IMR-90 (cell line): ENCODE measurements at regions not wholly inside any gene's neighbourhood (a gene's known extent, or its start where the extent isn't known, plus 50 kb on each side); places are given as distances from the start of the nearest gene placed in this dataset.

Source experiments
- BHLHE40 ChIP-seq: fragments of 150-350 bp; IDR thresholded peaks from 2 replicates; pipeline ENCODE4 v1.6.1; 2016; ENCODE audit warnings: mild to moderate bottlenecking, low read depth, low read length
- CEBPB ChIP-seq: IDR thresholded peaks from 2 replicates; pipeline ENCODE4 v1.6.1; 2012; ENCODE audit warnings: low read depth, low read length, improper control_type of control experiment
- FOS ChIP-seq: fragments of 150-350 bp; IDR thresholded peaks from 2 replicates; pipeline ENCODE4 v1.6.1; 2016; ENCODE audit warnings: low read depth, low read length
- POLR2A ChIP-seq: IDR thresholded peaks from 2 replicates; pipeline ENCODE4 v1.6.1; 2012; ENCODE audit warnings: mild to moderate bottlenecking, low read depth, low read length
- RAD21 ChIP-seq: IDR thresholded peaks from 2 replicates; pipeline ENCODE4 v1.6.1; 2012; ENCODE audit warnings: low read length, improper control_type of control experiment
- RCOR1 ChIP-seq: IDR thresholded peaks from 2 replicates; pipeline ENCODE4 v1.6.1; 2012; ENCODE audit warnings: mild to moderate bottlenecking, low read length, improper control_type of control experiment; ENCODE audit not compliant: insufficient replicate concordance
- RFX5 ChIP-seq: IDR thresholded peaks from 2 replicates; pipeline ENCODE4 v1.8.0; 2012; ENCODE audit warnings: low read depth, mild to moderate bottlenecking, low read length, moderate library complexity
- SMC3 ChIP-seq: fragments of 150-350 bp; IDR thresholded peaks from 2 replicates; pipeline ENCODE4 v1.6.1; 2016; ENCODE audit warnings: low read depth, mild to moderate bottlenecking, antibody characterized with exemption, low read length, moderate library complexity
- USF2 ChIP-seq: fragments of 150-350 bp; IDR thresholded peaks from 2 replicates; pipeline ENCODE4 v1.6.1; 2017; ENCODE audit warnings: mild to moderate bottlenecking, antibody characterized with exemption, low read length, low read depth
- TF ChIP-seq, protein P1 (sequence below): conservative IDR thresholded peaks from 2 replicates; pipeline ENCODE4 v1.5.1; 2012; ENCODE audit warnings: mild to moderate bottlenecking, low read depth, low read length, improper control_type of control experiment

DNA sequence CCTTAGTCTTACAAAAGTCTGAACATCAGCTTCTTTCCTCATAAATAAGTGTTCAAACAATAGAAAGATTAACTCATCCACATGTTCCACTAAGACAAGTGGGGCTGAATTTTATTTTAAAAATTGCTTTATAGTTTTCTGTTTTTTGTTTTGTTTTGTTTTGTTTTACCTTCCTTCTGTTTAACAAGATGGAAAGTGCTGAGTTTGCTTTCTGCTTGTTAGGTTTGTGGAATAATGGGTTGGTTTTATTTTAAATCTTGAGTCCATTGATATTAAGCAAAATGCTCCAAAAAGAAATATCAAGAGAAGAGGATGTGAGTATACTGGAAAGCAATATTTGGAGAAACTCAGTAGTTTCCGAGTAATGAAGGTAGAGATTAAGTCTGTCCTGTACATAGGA, 458.7 kb downstream of the FAT4 start:
- TF ChIP-seq CEBPB (no peak), FOS (no peak), BHLHE40 (no peak), POLR2A (no peak), RFX5 (no peak), SMC3 (no peak), RCOR1 (no peak), RAD21 (no peak), USF2 (no peak)
- TF ChIP-seq, protein P1, sequence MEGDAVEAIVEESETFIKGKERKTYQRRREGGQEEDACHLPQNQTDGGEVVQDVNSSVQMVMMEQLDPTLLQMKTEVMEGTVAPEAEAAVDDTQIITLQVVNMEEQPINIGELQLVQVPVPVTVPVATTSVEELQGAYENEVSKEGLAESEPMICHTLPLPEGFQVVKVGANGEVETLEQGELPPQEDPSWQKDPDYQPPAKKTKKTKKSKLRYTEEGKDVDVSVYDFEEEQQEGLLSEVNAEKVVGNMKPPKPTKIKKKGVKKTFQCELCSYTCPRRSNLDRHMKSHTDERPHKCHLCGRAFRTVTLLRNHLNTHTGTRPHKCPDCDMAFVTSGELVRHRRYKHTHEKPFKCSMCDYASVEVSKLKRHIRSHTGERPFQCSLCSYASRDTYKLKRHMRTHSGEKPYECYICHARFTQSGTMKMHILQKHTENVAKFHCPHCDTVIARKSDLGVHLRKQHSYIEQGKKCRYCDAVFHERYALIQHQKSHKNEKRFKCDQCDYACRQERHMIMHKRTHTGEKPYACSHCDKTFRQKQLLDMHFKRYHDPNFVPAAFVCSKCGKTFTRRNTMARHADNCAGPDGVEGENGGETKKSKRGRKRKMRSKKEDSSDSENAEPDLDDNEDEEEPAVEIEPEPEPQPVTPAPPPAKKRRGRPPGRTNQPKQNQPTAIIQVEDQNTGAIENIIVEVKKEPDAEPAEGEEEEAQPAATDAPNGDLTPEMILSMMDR: no peak
